ENCODE measurements at regions not wholly inside any gene's neighbourhood (a gene's known extent, or its start where the extent isn't known, plus 50 kb on each side); places are given as distances from the start of the nearest gene placed in this dataset.

- DNase-seq: no peak
Observed at GRCh38 chr11:25902476-25902875, 429.5 kb upstream of the ANO3 start.

DNA sequence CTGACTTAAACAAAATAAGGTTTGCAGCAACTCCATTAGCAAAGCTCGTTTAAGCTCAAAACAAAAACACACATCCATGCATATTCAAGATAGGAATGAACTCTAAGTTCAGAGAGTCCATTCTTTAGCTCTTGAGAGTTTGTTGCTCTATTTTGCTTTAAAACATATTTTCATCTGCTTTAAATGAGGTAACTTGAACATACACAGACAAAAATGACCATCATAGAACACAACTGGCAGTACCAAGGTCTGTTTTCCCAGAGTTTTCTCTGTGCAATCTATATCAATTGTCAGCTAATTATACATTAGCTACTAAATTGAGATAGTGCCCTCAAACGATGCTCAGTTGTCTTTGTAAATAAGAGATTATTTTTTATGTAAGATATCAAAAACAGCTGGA is 423.2 kb upstream of the ANO3 start:
- DNase-seq: no peak

DNA sequence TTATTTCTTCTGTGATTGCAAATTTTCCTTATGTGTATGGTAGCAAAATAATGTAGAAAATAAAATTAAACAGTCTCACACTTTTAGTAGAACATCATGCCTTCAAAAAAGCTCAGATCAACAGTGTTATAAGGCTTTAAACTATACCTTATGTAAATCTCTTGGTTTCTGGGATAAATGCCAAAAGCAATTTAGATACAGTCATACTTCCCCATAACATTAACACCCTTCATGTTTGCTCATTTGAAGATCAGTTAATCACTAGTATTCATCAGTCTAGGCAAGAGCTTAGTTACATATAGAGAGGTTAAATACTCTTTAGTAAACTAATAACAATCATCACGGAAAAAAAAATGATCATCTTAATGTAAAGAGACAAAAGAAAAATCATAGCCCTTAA is 421.8 kb upstream of the ANO3 start:
- no peak for DNase-seq

- no peak for DNase-seq
Observed at GRCh38 chr11:25920356-25920755, 411.6 kb upstream of the ANO3 start.

- DNase-seq: no peak
Observed at GRCh38 chr11:25924586-25924985, 407.3 kb upstream of the ANO3 start.

- DNase-seq: no peak
Observed at GRCh38 chr11:25925359-25925758, 406.6 kb upstream of the ANO3 start.

DNA sequence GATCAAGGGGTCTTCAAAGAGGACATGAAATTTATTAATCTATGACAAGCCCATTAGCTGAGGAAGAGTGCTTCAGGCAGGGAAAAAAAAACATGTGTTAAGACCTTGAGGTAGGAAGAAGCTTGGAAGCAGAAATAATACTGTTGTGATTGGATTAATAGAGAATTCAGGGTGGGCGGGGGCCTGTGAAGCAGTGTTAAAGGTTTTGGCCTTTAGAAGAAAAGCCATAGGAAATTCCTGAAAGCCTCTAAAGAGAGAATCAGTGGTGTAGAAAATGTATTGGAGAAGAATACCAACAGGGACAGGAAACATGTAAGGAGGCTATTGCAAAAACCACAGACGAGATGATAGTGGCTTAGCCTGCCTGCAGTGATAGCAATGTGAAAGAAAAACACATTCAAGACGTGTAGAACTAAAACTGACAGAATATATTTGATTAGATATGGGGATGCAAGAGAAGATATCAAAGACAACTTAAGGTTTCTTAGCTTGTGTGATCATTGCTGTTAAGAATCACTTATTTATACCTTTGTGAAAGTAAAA is 404.4 kb upstream of the ANO3 start:
- no peak for DNase-seq

- DNase-seq: no peak
Observed at GRCh38 chr11:25928076-25928475, 403.9 kb upstream of the ANO3 start.

DNA sequence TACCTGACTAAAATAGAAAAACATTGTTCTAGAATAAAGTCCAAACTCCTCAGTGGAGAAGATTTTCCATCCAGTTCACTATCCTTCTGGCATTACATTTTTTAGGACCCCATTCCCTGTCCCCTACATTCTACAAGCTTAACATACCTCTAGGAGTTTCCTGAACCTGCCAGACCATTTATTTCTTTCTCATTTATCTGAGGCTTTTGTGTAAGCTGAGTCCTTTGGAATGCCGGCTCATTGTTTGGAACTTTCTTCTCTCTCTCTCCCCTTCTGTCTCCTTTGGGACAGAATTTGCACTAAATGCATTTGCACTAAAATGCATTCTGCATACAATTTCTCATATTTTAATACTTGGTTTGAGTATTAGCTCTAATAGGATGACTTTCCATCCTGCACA is 393.0 kb upstream of the ANO3 start:
- DNase-seq: no peak

GRCh38 chr11:25939691-25940090 is 392.2 kb upstream of the ANO3 start:
- no peak for DNase-seq

GRCh38 chr11:25941353-25941752 is 390.6 kb upstream of the ANO3 start:
- no peak for DNase-seq

DNA sequence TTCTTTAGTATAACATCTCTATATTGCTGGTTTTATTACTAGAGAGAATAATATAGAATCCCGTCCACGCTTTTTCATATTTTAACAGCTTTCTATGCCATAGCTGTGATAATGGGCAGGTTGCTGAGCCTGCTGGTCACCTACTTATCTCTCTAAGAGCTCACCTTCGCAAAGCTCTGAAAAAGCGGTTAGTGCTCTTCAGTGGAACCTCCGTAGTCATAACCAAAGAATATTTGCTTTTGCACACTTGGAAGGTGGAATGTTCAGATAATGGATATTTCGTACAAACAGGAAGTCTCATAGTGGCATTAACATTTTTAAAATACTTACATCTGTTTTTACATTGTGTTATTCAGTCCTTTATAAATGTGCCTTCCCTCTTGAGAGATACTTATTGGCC is 388.9 kb upstream of the ANO3 start:
- no peak for DNase-seq

DNA sequence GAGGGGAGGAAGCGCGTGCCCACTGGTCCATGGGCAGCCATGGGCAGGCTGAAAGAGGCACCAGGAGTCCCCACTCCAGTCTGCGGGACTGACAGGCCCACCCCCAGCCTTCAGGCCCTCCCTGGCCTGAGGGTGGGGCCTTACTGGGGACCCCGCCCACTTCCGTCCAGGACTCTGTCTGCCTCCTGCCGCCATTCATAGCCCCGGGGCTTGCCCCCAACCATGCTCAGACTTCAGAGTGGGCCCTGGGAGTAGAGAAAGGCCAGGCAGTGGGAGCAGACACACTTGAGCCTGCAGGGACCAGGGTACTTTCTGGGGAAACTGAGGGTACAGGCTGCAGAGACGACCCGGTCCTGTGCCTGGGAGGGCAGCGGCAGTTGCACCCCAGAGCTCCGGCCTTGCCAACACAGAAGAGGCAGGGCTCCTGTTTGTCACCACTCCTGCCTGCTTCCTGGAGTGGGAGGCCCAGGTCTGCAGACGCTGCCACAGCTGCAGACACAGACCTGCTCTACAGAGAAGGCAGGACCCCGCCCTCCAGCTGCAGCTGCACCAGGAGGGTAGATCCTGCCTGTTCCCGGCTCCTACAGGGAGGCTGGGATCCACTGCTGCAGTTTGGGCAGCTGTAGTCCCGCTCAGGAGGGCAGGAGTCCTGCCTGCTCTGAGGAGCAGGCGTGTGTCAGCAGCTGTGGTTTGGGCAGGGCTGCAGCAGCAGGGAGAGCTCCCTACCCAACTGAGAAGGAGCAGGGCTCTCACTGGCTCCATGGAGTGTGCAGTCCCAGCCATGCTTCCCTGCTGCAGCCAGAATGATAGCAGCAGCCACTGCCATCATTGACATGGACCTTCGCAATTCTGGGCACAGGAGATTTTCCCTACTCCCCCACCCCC is 387.9 kb upstream of the ANO3 start:
- DNase-seq: no peak

DNA sequence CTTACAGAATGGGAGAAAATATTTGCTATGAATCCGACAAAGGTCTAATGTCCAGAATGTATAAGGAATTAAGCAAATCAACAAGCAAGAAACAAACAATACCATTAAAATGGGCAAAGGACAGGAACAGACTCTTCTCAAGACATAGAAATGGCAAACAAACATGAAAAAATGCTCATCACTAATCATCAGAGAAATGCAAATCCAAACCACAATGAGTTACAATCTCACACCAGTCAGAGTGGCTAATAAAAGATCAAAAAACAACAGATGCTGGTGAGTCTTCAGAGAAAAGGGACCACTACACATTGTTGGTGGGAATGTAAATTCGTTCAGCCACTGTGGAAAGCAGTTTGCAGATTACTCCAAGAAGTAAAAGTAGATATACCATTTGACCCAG is 382.0 kb upstream of the ANO3 start:
- no peak for DNase-seq

DNA sequence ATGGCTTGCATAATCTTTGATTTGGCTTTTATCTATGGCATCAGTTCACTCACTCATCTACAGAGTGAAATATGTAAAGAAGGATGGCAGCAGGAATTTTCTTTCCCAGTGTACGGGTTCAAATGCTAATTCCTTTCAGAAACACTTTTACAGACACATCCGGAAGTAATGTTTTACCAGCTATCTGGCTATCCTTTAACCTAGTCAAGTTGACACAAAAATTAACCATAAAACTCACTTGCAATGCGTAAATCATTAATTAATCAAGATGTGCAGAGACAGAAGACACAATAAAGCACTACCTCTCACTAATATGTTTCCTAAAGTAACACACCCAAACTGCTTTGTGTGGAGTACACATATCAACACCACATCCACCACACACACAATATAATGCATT is 378.9 kb upstream of the ANO3 start:
- no peak for DNase-seq

GRCh38 chr11:25958045-25958444 is 373.9 kb upstream of the ANO3 start:
- DNase-seq: no peak

GRCh38 chr11:25961539-25961938 is 370.4 kb upstream of the ANO3 start:
- DNase-seq: no peak

- DNase-seq: no peak
Observed at GRCh38 chr11:25970726-25971508, 361.0 kb upstream of the ANO3 start.

DNA sequence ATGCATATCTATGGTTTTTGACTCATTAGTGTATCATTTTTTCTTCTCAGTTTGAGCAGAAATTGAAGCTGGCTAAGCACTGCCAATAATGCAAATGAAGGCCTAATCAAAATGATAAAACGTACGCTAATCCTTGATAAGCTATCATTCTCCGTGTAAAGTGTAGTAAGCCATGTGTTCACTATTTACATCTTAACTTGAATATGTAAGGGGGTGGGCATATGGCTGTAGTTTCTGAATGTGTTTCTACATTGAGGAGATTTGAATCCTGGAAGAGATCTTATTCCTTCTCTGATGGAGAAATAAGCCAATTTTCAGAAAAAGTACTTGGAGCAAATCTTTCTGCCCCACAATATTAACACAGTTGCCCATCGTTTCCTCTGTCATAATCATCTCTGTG is 351.8 kb upstream of the ANO3 start:
- no peak for DNase-seq

- no peak for DNase-seq
Observed at GRCh38 chr11:25981998-25982397, 349.9 kb upstream of the ANO3 start.

DNA sequence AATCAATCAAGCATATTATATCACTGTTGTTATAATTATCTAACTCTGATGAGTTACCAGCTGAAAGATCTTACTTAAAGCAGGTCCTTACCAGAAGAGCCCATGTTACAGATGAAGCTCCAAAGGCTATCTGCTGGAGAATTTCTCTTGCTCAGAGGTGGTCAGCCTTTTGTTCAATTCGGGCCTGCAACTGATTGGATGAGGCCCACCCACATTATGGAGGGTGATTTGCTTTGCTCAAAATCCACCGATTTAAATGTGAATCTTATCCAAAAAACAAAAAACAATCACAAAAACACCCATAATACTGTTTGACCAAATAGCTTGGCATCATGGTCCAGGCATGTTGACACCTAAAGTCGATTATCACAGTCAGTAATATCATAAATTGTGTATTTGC is 348.6 kb upstream of the ANO3 start:
- DNase-seq: no peak

DNA sequence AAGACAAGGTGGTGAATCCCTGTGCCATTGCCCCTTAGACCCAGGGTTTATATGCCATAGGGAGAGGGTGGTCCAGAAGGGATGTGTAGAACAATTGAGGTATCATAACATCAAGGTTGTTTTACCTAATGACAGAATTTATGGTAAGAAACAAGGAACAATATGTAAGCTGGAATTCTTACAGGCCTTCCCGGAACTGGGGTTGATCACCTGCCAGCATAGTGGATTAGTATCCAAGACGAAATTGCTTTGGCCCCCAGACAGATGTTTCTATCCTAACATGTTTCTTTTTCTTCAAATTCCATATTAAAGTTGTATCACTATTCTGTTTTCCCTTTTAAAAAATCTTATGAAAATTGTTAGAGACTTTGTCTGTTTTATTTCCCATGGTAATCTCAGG is 343.8 kb upstream of the ANO3 start:
- DNase-seq: no peak

- no peak for DNase-seq
Observed at GRCh38 chr11:25990406-25990805, 341.5 kb upstream of the ANO3 start.

GRCh38 chr11:25991476-25991875 is 340.5 kb upstream of the ANO3 start:
- no peak for DNase-seq
